GM10248 (cell line): ENCODE measurements at regions not wholly inside any gene's neighbourhood (a gene's known extent, or its start where the extent isn't known, plus 50 kb on each side); places are given as distances from the start of the nearest gene placed in this dataset.

Experiments
- CTCF ChIA-PET: fragments of 300-600 bp; sonication (Branson Sonifier 250); formaldehyde crosslinking; extraction: SDS; loops from one replicate; lab custom pipeline; 2021; ENCODE audit warnings: antibody characterized with exemption; lab: Yijun Ruan, JAX
- POLR2A ChIA-PET: fragments of 350-650 bp; sonication (Branson Sonifier 250); formaldehyde crosslinking; extraction: SDS; loops from one replicate; lab custom pipeline; 2020; ENCODE audit warnings: antibody characterized with exemption; lab: Yijun Ruan, JAX
- DNase-seq: peaks from one replicate; pipeline ENCODE4 v3.0.0; 2012; ENCODE audit errors: extremely low spot score
- TF ChIP-seq, protein P1 (sequence below): IDR thresholded peaks from 2 replicates; pipeline ENCODE4 v1.5.1; 2012; ENCODE audit warnings: mild to moderate bottlenecking, low read depth; ENCODE audit errors: extremely low read depth, missing control alignments, control extremely low read depth

DNA sequence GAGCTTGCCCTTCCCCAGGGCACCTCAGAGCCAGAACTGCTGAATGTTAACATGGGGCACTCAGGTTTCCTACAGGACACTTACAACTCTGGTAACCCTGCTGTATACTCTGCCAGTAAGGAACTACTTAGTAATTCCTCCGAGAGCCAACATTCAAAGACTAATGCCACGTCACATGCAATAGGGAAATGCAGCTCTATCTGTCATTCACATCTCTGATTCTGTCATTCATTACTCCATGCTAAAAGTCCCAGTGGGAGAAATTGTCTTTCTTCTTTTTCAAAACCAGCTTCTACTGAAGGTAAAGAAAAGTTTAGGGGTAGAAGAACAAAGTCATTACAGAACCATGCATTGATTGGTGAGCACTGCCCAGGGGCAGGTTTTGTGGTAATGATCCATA lies 189.2 kb downstream of the DAD1 start:
- no peak for DNase-seq
- TF ChIP-seq, protein P1, sequence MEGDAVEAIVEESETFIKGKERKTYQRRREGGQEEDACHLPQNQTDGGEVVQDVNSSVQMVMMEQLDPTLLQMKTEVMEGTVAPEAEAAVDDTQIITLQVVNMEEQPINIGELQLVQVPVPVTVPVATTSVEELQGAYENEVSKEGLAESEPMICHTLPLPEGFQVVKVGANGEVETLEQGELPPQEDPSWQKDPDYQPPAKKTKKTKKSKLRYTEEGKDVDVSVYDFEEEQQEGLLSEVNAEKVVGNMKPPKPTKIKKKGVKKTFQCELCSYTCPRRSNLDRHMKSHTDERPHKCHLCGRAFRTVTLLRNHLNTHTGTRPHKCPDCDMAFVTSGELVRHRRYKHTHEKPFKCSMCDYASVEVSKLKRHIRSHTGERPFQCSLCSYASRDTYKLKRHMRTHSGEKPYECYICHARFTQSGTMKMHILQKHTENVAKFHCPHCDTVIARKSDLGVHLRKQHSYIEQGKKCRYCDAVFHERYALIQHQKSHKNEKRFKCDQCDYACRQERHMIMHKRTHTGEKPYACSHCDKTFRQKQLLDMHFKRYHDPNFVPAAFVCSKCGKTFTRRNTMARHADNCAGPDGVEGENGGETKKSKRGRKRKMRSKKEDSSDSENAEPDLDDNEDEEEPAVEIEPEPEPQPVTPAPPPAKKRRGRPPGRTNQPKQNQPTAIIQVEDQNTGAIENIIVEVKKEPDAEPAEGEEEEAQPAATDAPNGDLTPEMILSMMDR, result no peak
- ChIA-PET POLR2A (interaction anchor here (0.6 to 1.0 kb wide), 2 partner anchors 22 to 811 kb away, joined by 3 read pairs; no protein-coding TSS in a partner anchor), CTCF (interaction anchor here (1.0 to 5.2 kb wide), 4 partner anchors 10 to 80 kb away, joined by 4 to 38 read pairs (median 8); no protein-coding TSS in a partner anchor)

DNA sequence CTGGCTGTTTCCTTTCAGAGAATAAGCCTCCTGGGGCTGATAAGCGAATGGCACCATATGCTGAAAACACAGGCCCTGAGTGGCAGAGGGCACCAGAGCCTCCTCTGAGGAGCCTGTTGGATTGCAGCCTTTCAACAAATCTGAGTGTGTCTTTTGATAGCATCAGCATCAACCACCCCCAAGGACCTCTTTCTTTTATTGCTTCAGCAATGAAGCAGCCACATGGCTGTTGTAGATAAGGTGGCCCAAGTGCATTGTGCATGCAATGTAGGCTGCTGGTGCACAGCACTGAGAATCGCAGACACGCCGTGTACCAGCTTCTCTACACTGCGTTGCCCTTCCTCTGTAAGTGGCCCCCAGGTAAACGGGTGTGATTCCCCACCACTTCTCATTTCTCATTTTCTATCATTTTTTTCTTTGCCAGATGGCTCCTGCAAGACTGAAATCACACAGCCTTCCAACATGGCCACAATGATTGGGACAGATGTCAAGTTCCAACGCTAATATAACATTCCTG lies 191.7 kb downstream of the DAD1 start:
- ChIA-PET POLR2A (no interaction called here), CTCF (interaction anchor here (1.0 to 9.7 kb wide), 4 partner anchors 8 to 80 kb away, joined by 4 to 322 read pairs (median 22); no protein-coding TSS in a partner anchor)
- no peak for DNase-seq
- TF ChIP-seq, protein P1, result no peak

DNA sequence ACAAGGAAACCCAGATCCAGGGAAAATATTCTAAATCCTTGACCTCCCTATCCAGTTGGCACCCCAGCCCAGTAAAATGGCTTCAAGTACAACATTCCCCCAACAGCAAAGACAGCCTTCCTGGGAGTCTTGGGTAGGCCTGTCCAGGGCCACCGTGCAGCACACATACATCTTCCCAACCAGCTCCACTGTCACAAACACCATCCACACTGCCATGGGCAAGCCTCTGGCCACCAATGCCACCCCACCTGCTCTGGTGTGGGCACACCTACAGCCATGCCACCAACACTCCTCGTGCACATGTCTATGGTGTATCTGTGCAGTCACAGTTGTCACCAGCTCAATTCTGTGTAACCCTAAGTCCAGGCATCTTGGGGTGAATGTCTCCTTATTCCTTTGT lies 193.2 kb downstream of the DAD1 start:
- ChIA-PET POLR2A (no interaction called here), CTCF (interaction anchor here (0.8 to 9.7 kb wide), 11 partner anchors 8 to 257 kb away, joined by 3 to 322 read pairs (median 4); no protein-coding TSS in a partner anchor)
- TF ChIP-seq, protein P1, result no peak
- DNase-seq, result no peak

DNA sequence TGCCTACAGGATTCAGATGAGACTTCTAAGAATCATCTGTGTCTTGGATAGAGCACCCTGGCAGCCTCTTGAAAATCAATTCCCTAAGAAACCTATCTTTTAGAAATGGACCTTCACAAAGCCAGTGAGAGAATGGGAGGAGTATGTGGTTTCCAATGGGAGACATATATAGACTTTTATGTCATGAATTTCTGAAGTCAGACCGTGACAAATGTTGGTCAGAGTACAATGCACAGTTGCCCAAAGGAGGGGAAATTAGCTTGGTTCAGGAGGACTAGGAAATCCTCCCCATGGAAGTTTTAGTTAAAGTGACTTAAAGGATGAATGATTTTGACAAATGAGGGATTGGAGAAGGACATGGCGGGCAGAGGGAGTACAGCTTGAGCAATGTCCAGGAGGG lies 194.4 kb downstream of the DAD1 start:
- ChIA-PET POLR2A (no interaction called here), CTCF (interaction anchor here (0.9 to 9.7 kb wide), 2 partner anchors 83 to 176 kb away, joined by 3 to 322 read pairs; no protein-coding TSS in a partner anchor)
- no peak for DNase-seq
- TF ChIP-seq, protein P1, result no peak

DNA sequence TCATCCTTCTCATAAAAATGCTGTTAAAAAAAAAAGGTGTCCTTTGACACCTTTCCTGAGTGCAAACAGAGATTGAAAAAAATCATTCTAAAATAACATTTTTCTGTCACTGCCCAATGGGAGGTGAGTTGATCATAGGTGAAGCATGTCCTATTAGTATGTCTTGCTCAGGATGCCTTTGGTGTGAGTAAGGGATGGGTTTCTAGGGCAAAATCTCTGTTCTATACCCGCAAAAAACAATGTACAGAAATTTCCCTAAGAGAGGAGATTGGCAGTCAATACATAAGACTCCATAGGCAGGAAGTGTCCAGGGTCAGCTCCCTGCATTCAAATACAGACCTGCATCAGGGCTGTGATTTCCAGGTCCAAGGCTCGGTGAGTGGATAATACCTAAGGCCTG lies 195.2 kb downstream of the DAD1 start:
- CTCF ChIA-PET, result interaction anchor here (9.7 kb wide), 1 partner anchor 84 kb away, joined by 322 read pairs; no protein-coding TSS in a partner anchor
- no peak for DNase-seq
- POLR2A ChIA-PET, result no interaction called here
- TF ChIP-seq, protein P1, result no peak

DNA sequence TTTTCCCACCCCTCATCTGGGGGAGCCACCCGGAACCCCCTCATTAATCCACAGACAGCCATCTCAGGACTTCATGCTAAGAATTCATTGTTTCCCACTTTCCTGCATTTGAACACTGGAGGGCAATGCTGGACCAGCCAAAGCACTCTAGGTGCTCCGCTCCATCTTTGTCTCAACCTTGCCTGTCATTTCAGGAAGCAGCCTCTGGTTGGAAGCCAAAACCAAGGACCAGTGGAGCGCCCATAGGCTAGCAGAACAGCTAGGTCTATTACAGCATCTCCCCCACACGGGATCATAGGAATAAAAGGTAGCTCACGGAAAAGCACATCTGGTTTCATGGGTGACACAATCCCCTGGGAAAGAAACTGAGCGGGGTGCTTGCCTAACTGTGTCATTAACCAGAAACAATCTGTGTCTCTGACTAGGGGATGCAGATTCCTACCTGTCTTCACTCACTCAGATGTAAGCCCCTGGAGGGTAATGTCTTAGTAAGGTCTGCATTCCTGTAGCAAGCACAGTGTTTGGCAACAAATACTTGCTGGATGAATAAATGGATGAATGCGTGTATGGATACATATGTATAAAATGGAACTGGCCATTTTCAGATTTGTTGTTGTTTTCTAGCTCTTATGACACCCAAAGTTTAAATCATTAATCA lies 197.0 kb downstream of the DAD1 start:
- peak; percentile 63 for DNase-seq
- CTCF ChIA-PET, result interaction anchor here (0.7 to 9.7 kb wide), 22 partner anchors 11 to 479 kb away, joined by 3 to 322 read pairs (median 5); partner anchors contain the start of gene LRP10
- TF ChIP-seq, protein P1, result peak; percentile 75
- POLR2A ChIA-PET, result no interaction called here
